HepG2 (cell line): ENCODE measurements at regions not wholly inside any gene's neighbourhood (a gene's known extent, or its start where the extent isn't known, plus 50 kb on each side); places are given as distances from the start of the nearest gene placed in this dataset.
A peak's percentile ranks its signal among the peaks of the same experiment; 100 is the strongest.

Experiments
- ATAC-seq: fragments of 200-7000 bp; cut with Tn5 transposase; 3 replicates; pipeline ENCODE4 v1.9.1; 2020; ENCODE audit warnings: mild to moderate bottlenecking, moderate library complexity
- BruUV-seq: library from RNA; stranded (reverse); fragments of 400-500 nt; replicated peaks from 2 replicates; lab custom pipeline; 2021; lab: Mats Ljungman, UMichigan
- CTCF ChIA-PET: fragments of 300-600 bp; formaldehyde crosslinking; extraction: SDS; loops from one replicate; lab custom pipeline; 2021; ENCODE audit warnings: low total read pairs, inconsistent platforms, low intra/inter-chr PET ratio; lab: Yijun Ruan, JAX
- POLR2A ChIA-PET: fragments of 350-600 bp; sonication (Branson Sonifier 250); formaldehyde crosslinking; loops from one replicate; lab custom pipeline; 2020; ENCODE audit warnings: antibody characterized with exemption, inconsistent platforms; lab: Yijun Ruan, JAX
- DNase-seq: peaks from one replicate; pipeline ENCODE4 v3.0.0-alpha.2; 2015; ENCODE audit warnings: low spot score
- FAIRE-seq: peaks from 3 replicates; lab custom pipeline; 2011; peaks lifted over from hg19 to GRCh38; lab: Jason Lieb, UNC
- H2AFZ ChIP-seq: one replicate; pipeline ENCODE4 v1.6.1; 2011; ENCODE audit warnings: low read length, inconsistent platforms
- H3K27ac ChIP-seq: fragments of 300-600 bp; 3 replicates; pipeline ENCODE4 v1.8.0; 2011; ENCODE audit warnings: mixed run types, mild to moderate bottlenecking, mixed read lengths, low read length, inconsistent platforms; ENCODE audit not compliant: insufficient read depth; ENCODE audit errors: extremely low read length
- H3K27me3 ChIP-seq, 2 experiments: fragments of 200-600 bp in 1 of 2; 2 replicates in 1 of 2; 3 replicates in 1 of 2; pipeline versions ENCODE4 v1.6.0 to v1.8.0; 2011; ENCODE audit warnings: low read length in 2 of 2, mild to moderate bottlenecking in 2 of 2, moderate library complexity in 2 of 2, inconsistent platforms in 1 of 2; ENCODE audit not compliant: insufficient read depth in 2 of 2, control insufficient read depth in 1 of 2
- H3K36me3 ChIP-seq, 2 experiments: fragments of 200-600 bp in 1 of 2; replicated peaks in 1 of 2; 2 replicates in 1 of 2; 3 replicates in 1 of 2; pipeline versions ENCODE4 v1.5.1 to v1.8.0; 2011; ENCODE audit warnings: low read length in 2 of 2, inconsistent platforms in 1 of 2; ENCODE audit not compliant: insufficient read depth in 2 of 2, control insufficient read depth in 1 of 2
- H3K4me1 ChIP-seq: 2 replicates; pipeline ENCODE4 v1.5.1; 2012; ENCODE audit warnings: low read length, inconsistent platforms; ENCODE audit not compliant: insufficient read depth
- H3K4me2 ChIP-seq: 2 replicates; pipeline ENCODE4 v1.6.0; 2011; ENCODE audit warnings: low read depth, low read length, inconsistent platforms
- H3K4me3 ChIP-seq, 3 experiments: fragments of 200-600 bp in 1 of 3; sonication (generic), shearing (Covaris generic) in 1 of 3; replicated peaks in 1 of 3; 2 replicates each; pipeline ENCODE4 v1.5.1; 2011 to 2016; ENCODE audit warnings: low read length in 3 of 3, inconsistent platforms in 2 of 3, low read depth in 2 of 3, mild to moderate bottlenecking in 2 of 3, control low read depth in 1 of 3, mixed read lengths in 1 of 3; ENCODE audit not compliant: insufficient read depth in 1 of 3
- H3K79me2 ChIP-seq: one replicate; pipeline ENCODE4 v1.6.1; 2011; ENCODE audit warnings: low read length, inconsistent platforms; ENCODE audit not compliant: insufficient read depth
- H3K9ac ChIP-seq: 2 replicates; pipeline ENCODE4 v1.6.0; 2011; ENCODE audit warnings: mild to moderate bottlenecking, low read depth, low read length, inconsistent platforms; ENCODE audit not compliant: insufficient read depth
- H3K9me3 ChIP-seq: 2 replicates; pipeline ENCODE4 v1.5.1; 2012; ENCODE audit warnings: mild to moderate bottlenecking, low read length
- H4K20me1 ChIP-seq: 2 replicates; pipeline ENCODE4 v1.6.0; 2011; ENCODE audit warnings: inconsistent platforms, mild to moderate bottlenecking, low read length, moderate library complexity; ENCODE audit not compliant: insufficient read depth
- ATF4 ChIP-seq, 2 experiments: fragments of 450-650 bp in 1 of 2; sonication (generic) in 1 of 2; formaldehyde crosslinking; IDR thresholded peaks; 2 replicates each; pipeline versions ENCODE4 v1.5.0 to v1.8.0; 2020 to 2022; ENCODE audit warnings: mild to moderate bottlenecking in 1 of 2, missing genetic modification reagents in 1 of 2
- HIC2 ChIP-seq: sonication (generic); formaldehyde crosslinking; IDR thresholded peaks from 2 replicates; pipeline ENCODE4 v1.9.0; 2022; ENCODE audit warnings: low read depth, missing genetic modification reagents
- HNRNPK ChIP-seq: fragments of 200-400 bp; formaldehyde crosslinking; IDR thresholded peaks from 2 replicates; pipeline ENCODE4 v1.6.1; 2018; ENCODE audit warnings: low read length, low read depth, moderate library complexity, mild to moderate bottlenecking; ENCODE audit not compliant: poor library complexity, severe bottlenecking
- NFYB ChIP-seq: sonication (generic); formaldehyde crosslinking; IDR thresholded peaks from 2 replicates; pipeline ENCODE4 v1.4.0; 2020; ENCODE audit warnings: missing genetic modification reagents
- SMARCE1 ChIP-seq: fragments of 450-650 bp; IDR thresholded peaks from 2 replicates; pipeline ENCODE4 v1.6.1; 2017; ENCODE audit warnings: borderline replicate concordance
- ZNF75D ChIP-seq: sonication (generic); formaldehyde crosslinking; IDR thresholded peaks from 2 replicates; pipeline ENCODE4 v1.8.1; 2023; ENCODE audit warnings: missing genetic modification reagents, mild to moderate bottlenecking, borderline replicate concordance
- ZNF770 ChIP-seq: sonication (generic); formaldehyde crosslinking; IDR thresholded peaks from 2 replicates; pipeline ENCODE4 v1.5.0; 2020; ENCODE audit warnings: mild to moderate bottlenecking, missing genetic modification reagents
- WGBS: methylation state at CpG from one replicate; pipeline ENCODE4 v1.1.6; 2017; ENCODE audit warnings: low lambda C conversion rate; 5-methylcytosine and 5-hydroxymethylcytosine counted together
- in situ Hi-C: cut with HindIII; loops from 2 replicates; pipeline ENCODE4 v1.10.0; 2017; ENCODE audit warnings: low pct_unique_long_range_greater_than_20kb; ENCODE audit not compliant: extremely low pct_ligation_motif_present
- intact Hi-C: fragments of 100-400 bp; cut with micrococcal nuclease; formaldehyde crosslinking; loops from one replicate; pipeline ENCODE4 v1.10.0; 2022; ENCODE audit not compliant: unreplicated experiment

GRCh38 chr3:181300033-181300432 lies 310.5 kb upstream of the DNAJC19 start:
- intact Hi-C loops = no loop called here
- Histone ChIP-seq H3K9me3 (no peaks in the 10 kb centered on the region), H3K4me1 (no peaks in the 10 kb centered on the region), H3K27me3 (no peaks in the 10 kb centered on the region), H3K9ac (no peak overlapping the region)
- no peak for TF ChIP-seq ZNF75D
- peak; percentile 87 for TF ChIP-seq HNRNPK
- TF ChIP-seq, all 625 proteins: peak for 1
- no peak for FAIRE-seq
- WGBS = 2% methylated on average over 2 of the region's 2 CpGs
- Histone ChIP-seq H3K79me2 (no peaks in the 10 kb centered on the region), H2AFZ (no peak overlapping the region), H4K20me1 (no peaks in the 10 kb centered on the region), H3K4me2 (no peak overlapping the region), H3K36me3 (no peaks in the 10 kb centered on the region), H3K27ac (no peak overlapping the region), H3K4me3 (no peak overlapping the region)
- in situ Hi-C loops = no loop called here
- no peak for DNase-seq
- ChIA-PET POLR2A (no interaction called here), CTCF (no interaction called here)
- no peak for ATAC-seq
- no TSS peak for BruUV-seq

- DNase-seq (no peak), ATAC-seq (no peak), FAIRE-seq (no peak)
- ChIA-PET POLR2A (no interaction called here), CTCF (no interaction called here)
- Histone ChIP-seq H3K4me3 (no peak overlapping the region), H3K79me2 (no peaks in the 10 kb centered on the region), H3K9ac (no peak overlapping the region), H3K27ac (no peak overlapping the region), H3K4me1 (no peaks in the 10 kb centered on the region), H2AFZ (no peak overlapping the region), H3K4me2 (no peak overlapping the region), H3K36me3 (no peaks in the 10 kb centered on the region), H3K27me3 (no peaks in the 10 kb centered on the region), H3K9me3 (no peaks in the 10 kb centered on the region), H4K20me1 (no peaks in the 10 kb centered on the region)
- intact Hi-C loops = no loop called here
- in situ Hi-C loops = no loop called here
- TF ChIP-seq SMARCE1 (no peak), ATF4 (CRISPR knock-in tag; IDR thresholded peaks at IDR 0.05) (no peak), NFYB (CRISPR knock-in tag) (no peak), ZNF770 (CRISPR knock-in tag) (no peak), HIC2 (CRISPR knock-in tag) (no peak)
- no TSS peak for BruUV-seq
- WGBS = 0% methylated on average over 3 of the region's 3 CpGs
These were observed 308.9 kb upstream of the DNAJC19 start for GRCh38 chr3:181298421-181298820.
